ENCODE measurements at regions not wholly inside any gene's neighbourhood (a gene's known extent, or its start where the extent isn't known, plus 50 kb on each side); places are given as distances from the start of the nearest gene placed in this dataset.
"Not testable (repeated sequence)": the region's sequence is repeated elsewhere in the genome, so short reads cannot be mapped to it uniquely, and the experiment has no call there.

- no peak overlapping the region for H3K27ac ChIP-seq (ENCODE audit: low read depth, low read length)
- no peaks in the 10 kb centered on the region for H3K9me3 ChIP-seq (ENCODE audit: control insufficient read depth in 5 of 5, low read length in 5 of 5)
- no peak overlapping the region for H3K4me3 ChIP-seq (ENCODE audit: low read depth in 1 of 5, low read length in 5 of 5)
- peaks cover 0 to 13% (median 4%) of the 10 kb centered on the region in 5 donors for H3K4me1 ChIP-seq (ENCODE audit: control insufficient read depth in 5 of 5, insufficient read depth in 5 of 5, low read length in 5 of 5)
- no peak overlapping the region for H3K9ac ChIP-seq (ENCODE audit: low read length in 5 of 5)
- H3K27me3 ChIP-seq (ENCODE audit: control insufficient read depth in 5 of 5, insufficient read depth in 4 of 5, low read length in 5 of 5), result no peaks in the 10 kb centered on the region
- H3K36me3 ChIP-seq (ENCODE audit: control insufficient read depth in 5 of 5, insufficient read depth in 5 of 5, low read length in 5 of 5), result peaks cover 0 to 2% (median 0%) of the 10 kb centered on the region in 5 donors
Measured at GRCh38 chr5:142527234-142527633, 158.7 kb downstream of the FGF1 start.

GRCh38 chr5:142522983-142523382 is 162.9 kb downstream of the FGF1 start:
- Histone ChIP-seq H3K9ac (ENCODE audit: low read length in 5 of 5) (no peak overlapping the region), H3K4me3 (ENCODE audit: low read depth in 1 of 5, low read length in 5 of 5) (no peak overlapping the region), H3K36me3 (ENCODE audit: control insufficient read depth in 5 of 5, insufficient read depth in 5 of 5, low read length in 5 of 5) (no peaks in the 10 kb centered on the region), H3K9me3 (ENCODE audit: control insufficient read depth in 5 of 5, low read length in 5 of 5) (no peaks in the 10 kb centered on the region), H3K27me3 (ENCODE audit: control insufficient read depth in 5 of 5, insufficient read depth in 4 of 5, low read length in 5 of 5) (no peaks in the 10 kb centered on the region), H3K27ac (ENCODE audit: low read depth, low read length) (no peak overlapping the region), H3K4me1 (ENCODE audit: control insufficient read depth in 5 of 5, insufficient read depth in 5 of 5, low read length in 5 of 5) (peaks cover 0 to 9% (median 0%) of the 10 kb centered on the region in 5 donors)

- Histone ChIP-seq H3K27ac (ENCODE audit: low read depth, low read length) (no peak overlapping the region), H3K36me3 (ENCODE audit: control insufficient read depth in 5 of 5, insufficient read depth in 5 of 5, low read length in 5 of 5) (no peaks in the 10 kb centered on the region), H3K27me3 (ENCODE audit: control insufficient read depth in 5 of 5, insufficient read depth in 4 of 5, low read length in 5 of 5) (no peaks in the 10 kb centered on the region), H3K4me3 (ENCODE audit: low read depth in 1 of 5, low read length in 5 of 5) (no peak overlapping the region), H3K4me1 (ENCODE audit: control insufficient read depth in 5 of 5, insufficient read depth in 5 of 5, low read length in 5 of 5) (peaks cover 0 to 2% (median 0%) of the 10 kb centered on the region in 5 donors), H3K9ac (ENCODE audit: low read length in 5 of 5) (no peak overlapping the region), H3K9me3 (ENCODE audit: control insufficient read depth in 5 of 5, low read length in 5 of 5) (no peaks in the 10 kb centered on the region)
Measured at GRCh38 chr5:142521706-142522105, 164.2 kb downstream of the FGF1 start.

- Histone ChIP-seq H3K27me3 (ENCODE audit: control insufficient read depth in 5 of 5, insufficient read depth in 4 of 5, low read length in 5 of 5) (no peaks in the 10 kb centered on the region), H3K4me1 (ENCODE audit: control insufficient read depth in 5 of 5, insufficient read depth in 5 of 5, low read length in 5 of 5) (peaks cover 0 to 2% (median 0%) of the 10 kb centered on the region in 5 donors), H3K9ac (ENCODE audit: low read length in 5 of 5) (no peak overlapping the region), H3K4me3 (ENCODE audit: low read depth in 1 of 5, low read length in 5 of 5) (no peak overlapping the region), H3K36me3 (ENCODE audit: control insufficient read depth in 5 of 5, insufficient read depth in 5 of 5, low read length in 5 of 5) (no peaks in the 10 kb centered on the region), H3K9me3 (ENCODE audit: control insufficient read depth in 5 of 5, low read length in 5 of 5) (no peaks in the 10 kb centered on the region), H3K27ac (ENCODE audit: low read depth, low read length) (no peak overlapping the region)
Measured at GRCh38 chr5:142520885-142521284, 165.0 kb downstream of the FGF1 start.

GRCh38 chr5:142519913-142520312 is 166.0 kb downstream of the FGF1 start:
- not testable (repeated sequence) for H3K4me1 ChIP-seq (ENCODE audit: control insufficient read depth in 5 of 5, insufficient read depth in 5 of 5, low read length in 5 of 5); H3K4me3 ChIP-seq (ENCODE audit: low read depth in 1 of 5, low read length in 5 of 5)

GRCh38 chr5:142517840-142518239 is 168.1 kb downstream of the FGF1 start:
- Histone ChIP-seq H3K27ac (ENCODE audit: low read depth, low read length) (no peak overlapping the region), H3K4me3 (ENCODE audit: low read depth in 1 of 5, low read length in 5 of 5) (no peak overlapping the region), H3K4me1 (ENCODE audit: control insufficient read depth in 5 of 5, insufficient read depth in 5 of 5, low read length in 5 of 5) (peaks cover 0 to 2% (median under 1%) of the 10 kb centered on the region in 5 donors), H3K27me3 (ENCODE audit: control insufficient read depth in 5 of 5, insufficient read depth in 4 of 5, low read length in 5 of 5) (no peaks in the 10 kb centered on the region), H3K9ac (ENCODE audit: low read length in 5 of 5) (no peak overlapping the region), H3K36me3 (ENCODE audit: control insufficient read depth in 5 of 5, insufficient read depth in 5 of 5, low read length in 5 of 5) (no peaks in the 10 kb centered on the region), H3K9me3 (ENCODE audit: control insufficient read depth in 5 of 5, low read length in 5 of 5) (no peaks in the 10 kb centered on the region)

More at GRCh38 chr5:142519913-142520312, 166.0 kb downstream of the FGF1 start:
- not testable (repeated sequence) for H3K9ac ChIP-seq (ENCODE audit: low read length in 5 of 5); H3K27me3 ChIP-seq (ENCODE audit: control insufficient read depth in 5 of 5, insufficient read depth in 4 of 5, low read length in 5 of 5); H3K27ac ChIP-seq (ENCODE audit: low read depth, low read length); H3K9me3 ChIP-seq (ENCODE audit: control insufficient read depth in 5 of 5, low read length in 5 of 5); H3K36me3 ChIP-seq (ENCODE audit: control insufficient read depth in 5 of 5, insufficient read depth in 5 of 5, low read length in 5 of 5)

- Histone ChIP-seq H3K9ac (ENCODE audit: low read length in 5 of 5) (no peak overlapping the region), H3K4me3 (ENCODE audit: low read depth in 1 of 5, low read length in 5 of 5) (no peak overlapping the region), H3K4me1 (ENCODE audit: control insufficient read depth in 5 of 5, insufficient read depth in 5 of 5, low read length in 5 of 5) (peaks cover 4 to 13% (median 11%) of the 10 kb centered on the region in 5 donors), H3K27ac (ENCODE audit: low read depth, low read length) (no peak overlapping the region), H3K27me3 (ENCODE audit: control insufficient read depth in 5 of 5, insufficient read depth in 4 of 5, low read length in 5 of 5) (no peaks in the 10 kb centered on the region), H3K9me3 (ENCODE audit: control insufficient read depth in 5 of 5, low read length in 5 of 5) (no peaks in the 10 kb centered on the region), H3K36me3 (ENCODE audit: control insufficient read depth in 5 of 5, insufficient read depth in 5 of 5, low read length in 5 of 5) (no peaks in the 10 kb centered on the region)
Measured at GRCh38 chr5:142516732-142517131, 169.2 kb downstream of the FGF1 start.

- H3K27me3 ChIP-seq (ENCODE audit: control insufficient read depth in 5 of 5, insufficient read depth in 4 of 5, low read length in 5 of 5), result no peaks in the 10 kb centered on the region
- no peaks in the 10 kb centered on the region for H3K9me3 ChIP-seq (ENCODE audit: control insufficient read depth in 5 of 5, low read length in 5 of 5)
- no peak overlapping the region for H3K27ac ChIP-seq (ENCODE audit: low read depth, low read length)
- peaks cover 4 to 17% (median 12%) of the 10 kb centered on the region in 5 donors for H3K4me1 ChIP-seq (ENCODE audit: control insufficient read depth in 5 of 5, insufficient read depth in 5 of 5, low read length in 5 of 5)
- no peaks in the 10 kb centered on the region for H3K36me3 ChIP-seq (ENCODE audit: control insufficient read depth in 5 of 5, insufficient read depth in 5 of 5, low read length in 5 of 5)
- no peak overlapping the region for H3K9ac ChIP-seq (ENCODE audit: low read length in 5 of 5)
- H3K4me3 ChIP-seq (ENCODE audit: low read depth in 1 of 5, low read length in 5 of 5), result no peak overlapping the region
Measured at GRCh38 chr5:142515036-142515435, 170.9 kb downstream of the FGF1 start.

GRCh38 chr5:142514196-142514595 is 171.7 kb downstream of the FGF1 start:
- no peak overlapping the region for H3K9ac ChIP-seq (ENCODE audit: low read length in 5 of 5)
- no peaks in the 10 kb centered on the region for H3K27me3 ChIP-seq (ENCODE audit: control insufficient read depth in 5 of 5, insufficient read depth in 4 of 5, low read length in 5 of 5)
- H3K36me3 ChIP-seq (ENCODE audit: control insufficient read depth in 5 of 5, insufficient read depth in 5 of 5, low read length in 5 of 5), result no peaks in the 10 kb centered on the region
- H3K4me3 ChIP-seq (ENCODE audit: low read depth in 1 of 5, low read length in 5 of 5), result no peak overlapping the region
- no peak overlapping the region for H3K27ac ChIP-seq (ENCODE audit: low read depth, low read length)
- no peaks in the 10 kb centered on the region for H3K9me3 ChIP-seq (ENCODE audit: control insufficient read depth in 5 of 5, low read length in 5 of 5)
- H3K4me1 ChIP-seq (ENCODE audit: control insufficient read depth in 5 of 5, insufficient read depth in 5 of 5, low read length in 5 of 5), result peaks cover 4 to 20% (median 16%) of the 10 kb centered on the region in 5 donors

GRCh38 chr5:142512043-142513042 is 173.5 kb downstream of the FGF1 start:
- Histone ChIP-seq H3K27me3 (ENCODE audit: control insufficient read depth in 5 of 5, insufficient read depth in 4 of 5, low read length in 5 of 5) (no peaks in the 10 kb centered on the region), H3K27ac (ENCODE audit: low read depth, low read length) (peak overlapping the region; percentile 51), H3K4me3 (ENCODE audit: low read depth in 1 of 5, low read length in 5 of 5) (no peak overlapping the region), H3K4me1 (ENCODE audit: control insufficient read depth in 5 of 5, insufficient read depth in 5 of 5, low read length in 5 of 5) (peaks cover 4 to 36% (median 29%) of the 10 kb centered on the region in 5 donors), H3K36me3 (ENCODE audit: control insufficient read depth in 5 of 5, insufficient read depth in 5 of 5, low read length in 5 of 5) (no peaks in the 10 kb centered on the region), H3K9ac (ENCODE audit: low read length in 5 of 5) (peak overlapping the region in 1 of 5 donors; percentile 40), H3K9me3 (ENCODE audit: control insufficient read depth in 5 of 5, low read length in 5 of 5) (no peaks in the 10 kb centered on the region)

Measured in subcutaneous abdominal adipose tissue (tissue), 5 donors.